ENCODE measurements at regions not wholly inside any gene's neighbourhood (a gene's known extent, or its start where the extent isn't known, plus 50 kb on each side); places are given as distances from the start of the nearest gene placed in this dataset.

DNA sequence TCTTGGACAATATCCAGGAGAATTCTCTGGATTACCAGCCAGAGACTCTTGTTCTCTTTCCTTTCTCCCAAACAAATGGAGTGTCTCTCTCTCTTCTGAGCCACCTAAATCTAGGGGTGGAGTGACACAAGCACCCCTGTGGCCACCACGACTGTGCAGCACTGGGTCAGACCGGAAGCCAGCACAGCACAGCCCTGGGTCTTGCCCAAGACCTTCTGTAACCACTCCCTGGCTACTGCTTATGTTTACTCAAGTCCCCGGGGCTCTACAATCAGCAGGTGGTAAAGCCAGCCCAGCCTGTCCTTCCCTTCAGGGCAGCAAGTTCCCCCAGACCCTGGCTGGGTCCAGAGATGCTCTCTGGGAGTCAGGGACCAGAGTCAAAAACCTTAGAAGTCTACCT, 110.0 kb upstream of the TUT7 start:
- no peak for TF ChIP-seq EZH2 (IDR thresholded peaks at IDR 0.05; ENCODE audit: low read length, missing control alignments)
- TF ChIP-seq, protein P1, sequence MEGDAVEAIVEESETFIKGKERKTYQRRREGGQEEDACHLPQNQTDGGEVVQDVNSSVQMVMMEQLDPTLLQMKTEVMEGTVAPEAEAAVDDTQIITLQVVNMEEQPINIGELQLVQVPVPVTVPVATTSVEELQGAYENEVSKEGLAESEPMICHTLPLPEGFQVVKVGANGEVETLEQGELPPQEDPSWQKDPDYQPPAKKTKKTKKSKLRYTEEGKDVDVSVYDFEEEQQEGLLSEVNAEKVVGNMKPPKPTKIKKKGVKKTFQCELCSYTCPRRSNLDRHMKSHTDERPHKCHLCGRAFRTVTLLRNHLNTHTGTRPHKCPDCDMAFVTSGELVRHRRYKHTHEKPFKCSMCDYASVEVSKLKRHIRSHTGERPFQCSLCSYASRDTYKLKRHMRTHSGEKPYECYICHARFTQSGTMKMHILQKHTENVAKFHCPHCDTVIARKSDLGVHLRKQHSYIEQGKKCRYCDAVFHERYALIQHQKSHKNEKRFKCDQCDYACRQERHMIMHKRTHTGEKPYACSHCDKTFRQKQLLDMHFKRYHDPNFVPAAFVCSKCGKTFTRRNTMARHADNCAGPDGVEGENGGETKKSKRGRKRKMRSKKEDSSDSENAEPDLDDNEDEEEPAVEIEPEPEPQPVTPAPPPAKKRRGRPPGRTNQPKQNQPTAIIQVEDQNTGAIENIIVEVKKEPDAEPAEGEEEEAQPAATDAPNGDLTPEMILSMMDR (conservative IDR thresholded peaks at IDR 0.05 in 1 of 2, IDR thresholded peaks at IDR 0.05 in 1 of 2; ENCODE audit: low read depth in 1 of 2, low read length in 2 of 2): no peak
- H3K4me3 ChIP-seq (replicated peaks in 1 of 4; ENCODE audit: control extremely low read depth in 1 of 4, insufficient read depth in 1 of 4, low read depth in 3 of 4, low read length in 4 of 4): no peak overlapping the region
- H3K4me2 ChIP-seq (ENCODE audit: extremely low read depth, insufficient read depth, low read length): no peak overlapping the region
- H3K27me3 ChIP-seq (ENCODE audit: control insufficient read depth, insufficient read depth, low read length): no peaks in the 10 kb centered on the region
- H3K27ac ChIP-seq (ENCODE audit: insufficient read depth, low read length): no peak overlapping the region
- H2AFZ ChIP-seq (ENCODE audit: low read length): no peak overlapping the region
- H3K79me2 ChIP-seq (ENCODE audit: control insufficient read depth, insufficient read depth, low read length): no peaks in the 10 kb centered on the region
- no peak overlapping the region for H3K9ac ChIP-seq (ENCODE audit: insufficient read depth, low read length)
- H4K20me1 ChIP-seq (ENCODE audit: control insufficient read depth, extremely low read depth, insufficient read depth, low read length): no peaks in the 10 kb centered on the region
- no peaks in the 10 kb centered on the region for H3K9me3 ChIP-seq (ENCODE audit: control insufficient read depth, insufficient read depth, low read depth, low read length)
- no peaks in the 10 kb centered on the region for H3K4me1 ChIP-seq (ENCODE audit: control insufficient read depth, extremely low read depth, insufficient read depth, low read length)
- no peaks in the 10 kb centered on the region for H3K36me3 ChIP-seq (ENCODE audit: control insufficient read depth, insufficient read depth, low read length)
- DNase-seq (ENCODE audit: low read depth in 2 of 2): no peak

DNA sequence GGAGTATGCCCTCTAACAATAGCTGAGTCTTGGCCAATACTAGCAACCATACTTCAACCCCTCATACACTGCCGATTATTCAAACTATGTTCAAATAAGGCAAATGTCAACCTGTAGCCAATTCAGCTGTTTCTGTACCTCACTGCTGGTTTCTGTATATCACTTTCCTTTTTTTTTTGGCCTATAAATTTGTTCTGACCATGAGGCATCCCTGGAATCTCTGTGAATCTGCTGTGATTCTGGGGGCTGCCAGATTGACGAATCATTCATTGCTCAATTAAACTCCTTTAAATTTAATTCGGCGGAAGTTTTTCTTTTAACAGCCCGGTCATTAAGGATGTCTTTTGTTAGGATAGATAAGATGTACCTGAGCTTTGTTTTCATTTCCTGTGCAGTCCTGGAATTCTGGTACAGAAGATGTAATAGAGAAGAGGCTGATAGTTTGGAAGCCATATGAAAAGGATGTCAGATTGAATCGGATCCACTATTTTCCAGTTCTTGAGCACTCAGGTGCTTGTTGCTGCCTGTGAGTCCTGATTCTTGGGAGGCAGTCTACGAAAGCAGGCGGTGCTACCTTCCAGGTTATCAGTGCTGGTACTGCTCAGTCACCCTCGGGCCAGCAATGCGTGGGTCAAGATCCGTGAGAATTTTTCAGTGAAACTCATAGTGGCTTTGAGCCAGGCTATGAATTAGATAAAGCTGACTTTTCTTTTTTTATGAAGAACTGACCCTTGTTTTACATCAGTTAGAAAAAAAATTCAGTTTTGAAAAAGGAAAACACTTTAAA, 106.2 kb upstream of the TUT7 start:
- H3K4me2 ChIP-seq (ENCODE audit: extremely low read depth, insufficient read depth, low read length): no peak overlapping the region
- no peaks in the 10 kb centered on the region for H3K79me2 ChIP-seq (ENCODE audit: control insufficient read depth, insufficient read depth, low read length)
- H2AFZ ChIP-seq (ENCODE audit: low read length): no peak overlapping the region
- no peak overlapping the region for H3K9ac ChIP-seq (ENCODE audit: insufficient read depth, low read length)
- H3K9me3 ChIP-seq (ENCODE audit: control insufficient read depth, insufficient read depth, low read depth, low read length): no peaks in the 10 kb centered on the region
- no peak overlapping the region for H3K27ac ChIP-seq (ENCODE audit: insufficient read depth, low read length)
- no peaks in the 10 kb centered on the region for H4K20me1 ChIP-seq (ENCODE audit: control insufficient read depth, extremely low read depth, insufficient read depth, low read length)
- DNase-seq (ENCODE audit: low read depth in 2 of 2): peak in 1 of 2 donors; percentile 15
- H3K36me3 ChIP-seq (ENCODE audit: control insufficient read depth, insufficient read depth, low read length): no peaks in the 10 kb centered on the region
- TF ChIP-seq, protein P1 (conservative IDR thresholded peaks at IDR 0.05 in 1 of 2, IDR thresholded peaks at IDR 0.05 in 1 of 2; ENCODE audit: low read depth in 1 of 2, low read length in 2 of 2): no peak
- TF ChIP-seq EZH2 (IDR thresholded peaks at IDR 0.05; ENCODE audit: low read length, missing control alignments): no peak
- no peaks in the 10 kb centered on the region for H3K27me3 ChIP-seq (ENCODE audit: control insufficient read depth, insufficient read depth, low read length)
- no peak overlapping the region for H3K4me3 ChIP-seq (replicated peaks in 1 of 4; ENCODE audit: control extremely low read depth in 1 of 4, insufficient read depth in 1 of 4, low read depth in 3 of 4, low read length in 4 of 4)
- H3K4me1 ChIP-seq (ENCODE audit: control insufficient read depth, extremely low read depth, insufficient read depth, low read length): no peaks in the 10 kb centered on the region

DNA sequence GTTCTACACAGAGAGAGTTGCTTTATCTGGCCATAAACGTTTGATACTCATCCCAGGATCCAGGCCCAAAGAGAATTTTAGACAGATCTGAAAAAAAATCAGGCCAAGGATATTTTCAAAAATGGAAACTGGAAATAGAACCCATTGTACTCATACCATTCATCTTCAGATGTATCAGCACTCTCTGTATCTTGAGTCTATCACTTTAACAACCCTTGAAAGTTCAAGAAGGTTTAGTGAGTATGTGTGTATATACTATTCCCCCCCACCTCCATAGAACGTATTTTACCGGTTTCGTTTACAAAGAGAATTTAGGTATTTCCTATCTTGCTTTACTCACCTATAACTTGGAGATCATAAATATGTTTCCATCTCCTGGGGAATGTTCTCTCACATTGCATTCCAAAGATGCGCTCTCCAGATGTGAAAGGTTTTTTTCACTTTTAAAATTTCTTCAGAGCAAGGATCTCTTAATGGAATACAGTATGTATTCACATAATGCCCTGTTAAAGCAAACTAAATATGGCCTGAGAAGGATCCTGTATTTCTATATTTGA, 105.5 kb upstream of the TUT7 start:
- no peaks in the 10 kb centered on the region for H3K79me2 ChIP-seq (ENCODE audit: control insufficient read depth, insufficient read depth, low read length)
- H3K4me2 ChIP-seq (ENCODE audit: extremely low read depth, insufficient read depth, low read length): no peak overlapping the region
- no peaks in the 10 kb centered on the region for H3K27me3 ChIP-seq (ENCODE audit: control insufficient read depth, insufficient read depth, low read length)
- no peak overlapping the region for H3K4me3 ChIP-seq (replicated peaks in 1 of 4; ENCODE audit: control extremely low read depth in 1 of 4, insufficient read depth in 1 of 4, low read depth in 3 of 4, low read length in 4 of 4)
- DNase-seq (ENCODE audit: low read depth in 2 of 2): no peak
- H3K9ac ChIP-seq (ENCODE audit: insufficient read depth, low read length): no peak overlapping the region
- no peaks in the 10 kb centered on the region for H3K4me1 ChIP-seq (ENCODE audit: control insufficient read depth, extremely low read depth, insufficient read depth, low read length)
- H3K36me3 ChIP-seq (ENCODE audit: control insufficient read depth, insufficient read depth, low read length): no peaks in the 10 kb centered on the region
- H4K20me1 ChIP-seq (ENCODE audit: control insufficient read depth, extremely low read depth, insufficient read depth, low read length): no peaks in the 10 kb centered on the region
- H3K9me3 ChIP-seq (ENCODE audit: control insufficient read depth, insufficient read depth, low read depth, low read length): no peaks in the 10 kb centered on the region
- no peak overlapping the region for H2AFZ ChIP-seq (ENCODE audit: low read length)
- TF ChIP-seq EZH2 (IDR thresholded peaks at IDR 0.05; ENCODE audit: low read length, missing control alignments): no peak
- TF ChIP-seq, protein P1 (conservative IDR thresholded peaks at IDR 0.05 in 1 of 2, IDR thresholded peaks at IDR 0.05 in 1 of 2; ENCODE audit: low read depth in 1 of 2, low read length in 2 of 2): no peak
- H3K27ac ChIP-seq (ENCODE audit: insufficient read depth, low read length): no peak overlapping the region

Measured in fibroblast of lung (primary cell).